Epithelial cell of esophagus (primary cell): ENCODE measurements at regions not wholly inside any gene's neighbourhood (a gene's known extent, or its start where the extent isn't known, plus 50 kb on each side); places are given as distances from the start of the nearest gene placed in this dataset.
A peak's percentile ranks its signal among the peaks of the same experiment; 100 is the strongest.

Source experiments
- DNase-seq: peaks from one replicate; pipeline ENCODE4 v3.0.0; 2010; ENCODE audit warnings: low read depth
- H3K4me3 ChIP-seq: 2 replicates; pipeline ENCODE4 v1.5.1; 2011; ENCODE audit warnings: mild to moderate bottlenecking, low read length, control low read depth
- CTCF ChIP-seq: IDR thresholded peaks from 2 replicates; pipeline ENCODE4 v1.5.1; 2011; ENCODE audit warnings: low read depth, mild to moderate bottlenecking, low read length, control low read depth, inconsistent platforms; ENCODE audit not compliant: insufficient read depth; ENCODE audit errors: missing control alignments

- no peak for TF ChIP-seq CTCF
- no peak overlapping the region for H3K4me3 ChIP-seq
- no peak for DNase-seq
Observed at GRCh38 chr2:167454036-167454435, 565.8 kb downstream of the XIRP2 start.

GRCh38 chr2:167451496-167452289, 563.4 kb downstream of the XIRP2 start:
- no peak for DNase-seq
- TF ChIP-seq CTCF = no peak
- H3K4me3 ChIP-seq = no peak overlapping the region

GRCh38 chr2:167450364-167450763, 562.1 kb downstream of the XIRP2 start:
- no peak for TF ChIP-seq CTCF
- H3K4me3 ChIP-seq = no peak overlapping the region
- DNase-seq = no peak

GRCh38 chr2:167440382-167440781, 552.1 kb downstream of the XIRP2 start:
- no peak for TF ChIP-seq CTCF
- DNase-seq = no peak
- H3K4me3 ChIP-seq = no peak overlapping the region

GRCh38 chr2:167438206-167438605, 549.9 kb downstream of the XIRP2 start:
- TF ChIP-seq CTCF = no peak
- peak; percentile 51 for DNase-seq
- no peak overlapping the region for H3K4me3 ChIP-seq

- DNase-seq = no peak
- TF ChIP-seq CTCF = no peak
- no peak overlapping the region for H3K4me3 ChIP-seq
Observed at GRCh38 chr2:167431949-167432348, 543.7 kb downstream of the XIRP2 start.

- no peak for TF ChIP-seq CTCF
- DNase-seq = no peak
- H3K4me3 ChIP-seq = no peak overlapping the region
Observed at GRCh38 chr2:167430447-167430846, 542.2 kb downstream of the XIRP2 start.
